Muscle layer of duodenum (tissue), 2 donors: ENCODE measurements at regions not wholly inside any gene's neighbourhood (a gene's known extent, or its start where the extent isn't known, plus 50 kb on each side); places are given as distances from the start of the nearest gene placed in this dataset.

Source experiments
- H3K27ac ChIP-seq: one replicate; pipeline ENCODE4 v1.7.0; 2013; ENCODE audit warnings: mild to moderate bottlenecking, low read length
- H3K27me3 ChIP-seq: one replicate; pipeline ENCODE4 v1.7.0; 2013; ENCODE audit warnings: low read depth, mild to moderate bottlenecking, control low read depth, low read length
- H3K36me3 ChIP-seq, 2 donors: one replicate each; pipeline ENCODE4 v1.7.0; 2013; ENCODE audit warnings: low read length in 2 of 2, control low read depth in 1 of 2, mild to moderate bottlenecking in 1 of 2; ENCODE audit not compliant: insufficient read depth in 2 of 2, control insufficient read depth in 1 of 2
- H3K4me1 ChIP-seq, 2 donors: one replicate each; pipeline ENCODE4 v1.7.0; 2013; ENCODE audit warnings: low read length in 2 of 2, mild to moderate bottlenecking in 2 of 2, control low read depth in 1 of 2, moderate library complexity in 1 of 2; ENCODE audit not compliant: insufficient read depth in 2 of 2, control insufficient read depth in 1 of 2
- H3K4me3 ChIP-seq, 2 donors: one replicate each; pipeline ENCODE4 v1.7.0; 2013; ENCODE audit warnings: low read length in 2 of 2, low read depth in 1 of 2, mild to moderate bottlenecking in 1 of 2
- H3K9me3 ChIP-seq, 2 donors: one replicate each; pipeline ENCODE4 v1.7.0; 2013; ENCODE audit warnings: low read length in 2 of 2, control low read depth in 1 of 2, mild to moderate bottlenecking in 1 of 2; ENCODE audit not compliant: control insufficient read depth in 1 of 2
- donor health status: healthy.

GRCh38 chr2:120435671-120436459 lies 89.9 kb downstream of the INHBB start:
- H3K4me3 ChIP-seq: no peak overlapping the region
- no peaks in the 10 kb centered on the region for H3K36me3 ChIP-seq
- no peak overlapping the region for H3K27ac ChIP-seq
- H3K4me1 ChIP-seq: no peaks in the 10 kb centered on the region
- H3K27me3 ChIP-seq: peaks cover 5% of the 10 kb centered on the region
- no peaks in the 10 kb centered on the region for H3K9me3 ChIP-seq

- H3K4me1 ChIP-seq: no peaks in the 10 kb centered on the region
- no peak overlapping the region for H3K27ac ChIP-seq
- peaks cover 5% of the 10 kb centered on the region for H3K27me3 ChIP-seq
- H3K4me3 ChIP-seq: no peak overlapping the region
- no peaks in the 10 kb centered on the region for H3K36me3 ChIP-seq
- H3K9me3 ChIP-seq: no peaks in the 10 kb centered on the region
Measured at GRCh38 chr2:120436460-120436739, 90.5 kb downstream of the INHBB start.

GRCh38 chr2:120436885-120437603 lies 91.1 kb downstream of the INHBB start:
- Histone ChIP-seq H3K27ac (no peak overlapping the region), H3K4me1 (peaks cover 0 to 5% of the 10 kb centered on the region in 2 donors), H3K36me3 (no peaks in the 10 kb centered on the region), H3K27me3 (peaks cover 9% of the 10 kb centered on the region), H3K4me3 (no peak overlapping the region), H3K9me3 (no peaks in the 10 kb centered on the region)

GRCh38 chr2:120437604-120438000 lies 91.7 kb downstream of the INHBB start:
- no peak overlapping the region for H3K4me3 ChIP-seq
- H3K4me1 ChIP-seq: peaks cover 0 to 10% of the 10 kb centered on the region in 2 donors
- H3K27ac ChIP-seq: no peak overlapping the region
- no peaks in the 10 kb centered on the region for H3K9me3 ChIP-seq
- H3K27me3 ChIP-seq: peaks cover 14% of the 10 kb centered on the region
- no peaks in the 10 kb centered on the region for H3K36me3 ChIP-seq

- Histone ChIP-seq H3K36me3 (no peaks in the 10 kb centered on the region), H3K9me3 (no peaks in the 10 kb centered on the region), H3K4me1 (peaks cover 0 to 16% of the 10 kb centered on the region in 2 donors), H3K27me3 (peaks cover 22% of the 10 kb centered on the region), H3K4me3 (no peak overlapping the region), H3K27ac (no peak overlapping the region)
Measured at GRCh38 chr2:120438301-120439066, 92.5 kb downstream of the INHBB start.

- Histone ChIP-seq H3K36me3 (no peaks in the 10 kb centered on the region), H3K4me3 (no peak overlapping the region), H3K4me1 (peaks cover 0 to 16% of the 10 kb centered on the region in 2 donors), H3K27me3 (peaks cover 22% of the 10 kb centered on the region), H3K9me3 (no peaks in the 10 kb centered on the region), H3K27ac (no peak overlapping the region)
Measured at GRCh38 chr2:120439067-120439368, 93.1 kb downstream of the INHBB start.

GRCh38 chr2:120439637-120440384 lies 93.9 kb downstream of the INHBB start:
- H3K36me3 ChIP-seq: no peaks in the 10 kb centered on the region
- no peak overlapping the region for H3K4me3 ChIP-seq
- H3K4me1 ChIP-seq: peaks cover 0 to 16% of the 10 kb centered on the region in 2 donors
- H3K9me3 ChIP-seq: no peaks in the 10 kb centered on the region
- H3K27ac ChIP-seq: no peak overlapping the region
- H3K27me3 ChIP-seq: peaks cover 22% of the 10 kb centered on the region

GRCh38 chr2:120440521-120441350 lies 94.8 kb downstream of the INHBB start:
- H3K4me1 ChIP-seq: peaks cover 0 to 16% of the 10 kb centered on the region in 2 donors
- no peak overlapping the region for H3K4me3 ChIP-seq
- H3K36me3 ChIP-seq: no peaks in the 10 kb centered on the region
- no peak overlapping the region for H3K27ac ChIP-seq
- H3K27me3 ChIP-seq: peaks cover 22% of the 10 kb centered on the region
- no peaks in the 10 kb centered on the region for H3K9me3 ChIP-seq

GRCh38 chr2:120441351-120441700 lies 95.4 kb downstream of the INHBB start:
- H3K27me3 ChIP-seq: peaks cover 22% of the 10 kb centered on the region
- H3K9me3 ChIP-seq: no peaks in the 10 kb centered on the region
- H3K4me1 ChIP-seq: peaks cover 0 to 16% of the 10 kb centered on the region in 2 donors
- H3K36me3 ChIP-seq: no peaks in the 10 kb centered on the region
- H3K27ac ChIP-seq: no peak overlapping the region
- H3K4me3 ChIP-seq: no peak overlapping the region

GRCh38 chr2:120441744-120442471 lies 96.0 kb downstream of the INHBB start:
- Histone ChIP-seq H3K27ac (no peak overlapping the region), H3K27me3 (peaks cover 22% of the 10 kb centered on the region), H3K4me3 (peak overlapping the region; percentile 34 to 43), H3K36me3 (no peaks in the 10 kb centered on the region), H3K9me3 (no peaks in the 10 kb centered on the region), H3K4me1 (peaks cover 0 to 16% of the 10 kb centered on the region in 2 donors)
